ENCODE measurements at regions not wholly inside any gene's neighbourhood (a gene's known extent, or its start where the extent isn't known, plus 50 kb on each side); places are given as distances from the start of the nearest gene placed in this dataset.

DNA sequence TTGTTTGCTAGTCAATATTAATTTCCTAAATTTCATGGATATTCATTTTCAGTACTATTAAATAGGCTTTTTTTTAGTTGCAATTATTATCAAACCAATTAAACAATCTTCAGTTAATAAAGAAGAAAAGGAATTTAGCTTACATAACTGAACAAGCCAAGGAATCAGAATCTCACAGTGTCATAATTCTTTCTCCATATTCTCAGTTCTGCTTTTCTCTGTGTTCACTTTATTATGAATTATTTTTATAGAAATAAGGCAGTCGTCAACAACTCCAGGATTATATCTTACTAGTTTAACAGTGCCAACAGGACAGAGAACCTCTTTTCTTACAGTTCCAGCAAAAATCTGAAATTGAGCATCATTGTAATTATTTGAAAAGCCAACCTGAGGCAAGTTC, 221.7 kb downstream of the CGGBP1 start:
- no peaks in the 10 kb centered on the region for H3K9me3 ChIP-seq
- H3K36me3 ChIP-seq = no peaks in the 10 kb centered on the region
- peaks cover 0 to 10% of the 10 kb centered on the region in 2 experiments for H3K4me1 ChIP-seq (ENCODE audit: control insufficient read depth in 1 of 2, insufficient read depth in 1 of 2, low read depth in 1 of 2, low read length in 1 of 2)
- H3K27me3 ChIP-seq = no peaks in the 10 kb centered on the region
- H3K27ac ChIP-seq = no peak overlapping the region
- TF ChIP-seq, protein P1, sequence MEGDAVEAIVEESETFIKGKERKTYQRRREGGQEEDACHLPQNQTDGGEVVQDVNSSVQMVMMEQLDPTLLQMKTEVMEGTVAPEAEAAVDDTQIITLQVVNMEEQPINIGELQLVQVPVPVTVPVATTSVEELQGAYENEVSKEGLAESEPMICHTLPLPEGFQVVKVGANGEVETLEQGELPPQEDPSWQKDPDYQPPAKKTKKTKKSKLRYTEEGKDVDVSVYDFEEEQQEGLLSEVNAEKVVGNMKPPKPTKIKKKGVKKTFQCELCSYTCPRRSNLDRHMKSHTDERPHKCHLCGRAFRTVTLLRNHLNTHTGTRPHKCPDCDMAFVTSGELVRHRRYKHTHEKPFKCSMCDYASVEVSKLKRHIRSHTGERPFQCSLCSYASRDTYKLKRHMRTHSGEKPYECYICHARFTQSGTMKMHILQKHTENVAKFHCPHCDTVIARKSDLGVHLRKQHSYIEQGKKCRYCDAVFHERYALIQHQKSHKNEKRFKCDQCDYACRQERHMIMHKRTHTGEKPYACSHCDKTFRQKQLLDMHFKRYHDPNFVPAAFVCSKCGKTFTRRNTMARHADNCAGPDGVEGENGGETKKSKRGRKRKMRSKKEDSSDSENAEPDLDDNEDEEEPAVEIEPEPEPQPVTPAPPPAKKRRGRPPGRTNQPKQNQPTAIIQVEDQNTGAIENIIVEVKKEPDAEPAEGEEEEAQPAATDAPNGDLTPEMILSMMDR (IDR thresholded peaks at IDR 0.05) = no peak
- no peak overlapping the region for H3K4me3 ChIP-seq (ENCODE audit: low read depth in 1 of 2, low read length in 1 of 2)

DNA sequence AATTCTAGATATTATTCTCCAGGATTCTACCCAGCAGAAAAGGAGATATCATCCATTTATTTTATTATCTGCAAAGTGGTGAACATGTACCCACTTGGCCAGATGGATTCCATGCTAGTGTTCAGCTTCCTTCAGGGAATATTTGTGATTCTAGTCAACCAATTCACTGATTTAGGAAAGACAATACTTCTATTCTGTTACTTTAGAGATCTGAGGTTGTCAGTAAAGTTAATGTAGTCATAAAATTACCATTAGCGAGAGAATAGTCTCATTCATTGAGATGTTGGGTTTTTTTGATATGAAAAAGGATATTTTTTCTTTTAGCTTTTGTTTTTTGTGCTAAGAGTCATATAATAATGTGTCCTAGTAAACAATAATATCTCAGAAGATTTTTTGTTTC, 222.8 kb downstream of the CGGBP1 start:
- Histone ChIP-seq H3K27ac (no peak overlapping the region), H3K9me3 (no peaks in the 10 kb centered on the region), H3K36me3 (no peaks in the 10 kb centered on the region), H3K27me3 (no peaks in the 10 kb centered on the region), H3K4me1 (ENCODE audit: control insufficient read depth in 1 of 2, insufficient read depth in 1 of 2, low read depth in 1 of 2, low read length in 1 of 2) (peaks cover 0 to 10% of the 10 kb centered on the region in 2 experiments), H3K4me3 (ENCODE audit: low read depth in 1 of 2, low read length in 1 of 2) (no peak overlapping the region)
- TF ChIP-seq, protein P1 (IDR thresholded peaks at IDR 0.05) = no peak

DNA sequence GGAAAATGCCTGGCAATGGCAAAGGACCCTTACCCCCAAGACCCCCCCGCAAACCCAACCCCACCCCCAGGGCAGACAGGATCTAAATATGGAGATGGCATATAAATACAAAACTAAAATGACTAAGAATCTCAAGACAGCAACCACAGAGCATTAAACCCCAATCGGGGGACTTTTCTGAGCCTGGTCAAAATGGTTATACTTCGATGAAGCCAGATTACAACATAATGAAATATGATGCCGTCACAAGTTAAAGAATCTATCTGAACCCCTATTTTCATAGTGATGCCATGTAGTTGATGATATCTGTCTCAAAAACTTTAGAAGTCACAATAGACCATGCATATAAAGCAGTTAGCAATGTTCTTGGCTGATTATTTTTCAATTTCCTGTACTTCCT, 223.6 kb downstream of the CGGBP1 start:
- H3K9me3 ChIP-seq = no peaks in the 10 kb centered on the region
- no peaks in the 10 kb centered on the region for H3K36me3 ChIP-seq
- no peaks in the 10 kb centered on the region for H3K27me3 ChIP-seq
- H3K27ac ChIP-seq = no peak overlapping the region
- no peak overlapping the region for H3K4me3 ChIP-seq (ENCODE audit: low read depth in 1 of 2, low read length in 1 of 2)
- H3K4me1 ChIP-seq (ENCODE audit: control insufficient read depth in 1 of 2, insufficient read depth in 1 of 2, low read depth in 1 of 2, low read length in 1 of 2) = peaks cover 0 to 10% of the 10 kb centered on the region in 2 experiments
- TF ChIP-seq, protein P1 (IDR thresholded peaks at IDR 0.05) = no peak

DNA sequence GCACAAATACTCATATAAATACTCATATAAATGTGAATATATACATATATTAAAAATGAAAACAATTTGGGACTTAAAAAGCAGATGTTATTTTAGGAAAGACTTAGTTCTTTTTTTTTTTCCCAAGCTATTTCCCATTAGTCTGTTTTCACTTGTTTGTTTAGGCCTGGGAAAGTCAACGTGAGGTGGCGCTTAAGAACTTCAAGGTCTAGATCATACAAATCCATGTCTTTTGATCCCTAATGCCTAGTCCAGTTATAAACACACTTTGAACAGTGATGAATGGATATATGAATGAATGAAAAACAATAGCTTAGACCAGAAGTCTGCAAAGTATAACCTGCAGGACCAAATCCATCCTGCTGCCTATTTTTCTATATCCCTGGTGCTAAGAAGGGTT, 224.5 kb downstream of the CGGBP1 start:
- H3K4me1 ChIP-seq (ENCODE audit: control insufficient read depth in 1 of 2, insufficient read depth in 1 of 2, low read depth in 1 of 2, low read length in 1 of 2) = peaks cover 0 to 10% of the 10 kb centered on the region in 2 experiments
- H3K9me3 ChIP-seq = no peaks in the 10 kb centered on the region
- no peak overlapping the region for H3K4me3 ChIP-seq (ENCODE audit: low read depth in 1 of 2, low read length in 1 of 2)
- TF ChIP-seq, protein P1 (IDR thresholded peaks at IDR 0.05) = no peak
- no peak overlapping the region for H3K27ac ChIP-seq
- H3K36me3 ChIP-seq = no peaks in the 10 kb centered on the region
- no peaks in the 10 kb centered on the region for H3K27me3 ChIP-seq

DNA sequence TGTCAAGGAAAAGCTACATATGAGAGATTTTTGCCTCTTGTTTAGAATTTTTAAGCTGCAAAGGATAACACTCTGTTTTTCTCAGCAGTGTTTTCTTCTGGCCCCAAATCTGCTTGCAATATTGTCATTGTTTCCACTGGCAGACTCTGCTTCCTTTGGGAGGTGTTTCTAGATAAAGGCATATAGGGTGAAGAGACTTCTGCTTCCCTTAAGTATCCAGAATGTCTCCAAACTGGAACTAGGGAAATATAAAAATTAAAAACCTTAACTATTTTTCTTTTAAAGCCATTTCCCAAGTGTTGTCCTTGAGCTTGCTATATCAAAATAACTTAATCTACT, 225.8 kb downstream of the CGGBP1 start:
- H3K9me3 ChIP-seq = no peaks in the 10 kb centered on the region
- H3K4me1 ChIP-seq (ENCODE audit: control insufficient read depth in 1 of 2, insufficient read depth in 1 of 2, low read depth in 1 of 2, low read length in 1 of 2) = peaks cover 0 to 15% of the 10 kb centered on the region in 2 experiments
- H3K27ac ChIP-seq = no peak overlapping the region
- H3K36me3 ChIP-seq = no peaks in the 10 kb centered on the region
- H3K4me3 ChIP-seq (ENCODE audit: low read depth in 1 of 2, low read length in 1 of 2) = no peak overlapping the region
- no peaks in the 10 kb centered on the region for H3K27me3 ChIP-seq
- TF ChIP-seq, protein P1 (IDR thresholded peaks at IDR 0.05) = no peak

DNA sequence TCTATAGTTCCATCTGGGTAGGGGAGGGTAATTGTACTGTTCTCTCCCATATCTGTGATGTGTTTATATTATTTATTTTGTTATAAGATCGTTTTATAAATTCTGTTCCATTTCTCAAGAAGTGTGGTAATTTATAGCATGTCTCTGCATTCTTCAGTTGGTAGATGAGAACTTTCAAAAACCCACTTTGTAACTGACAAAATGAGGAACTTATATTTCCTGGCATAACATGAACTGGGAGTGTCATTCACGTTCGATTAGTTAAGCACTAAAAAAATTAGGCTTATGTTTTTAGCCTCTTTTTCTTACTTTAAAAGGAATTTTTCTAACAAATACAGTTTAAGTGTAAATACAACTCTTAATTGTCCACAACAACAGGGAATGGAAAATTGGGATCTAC, 230.8 kb downstream of the CGGBP1 start:
- peaks cover 0 to 9% of the 10 kb centered on the region in 2 experiments for H3K4me1 ChIP-seq (ENCODE audit: control insufficient read depth in 1 of 2, insufficient read depth in 1 of 2, low read depth in 1 of 2, low read length in 1 of 2)
- no peaks in the 10 kb centered on the region for H3K9me3 ChIP-seq
- no peaks in the 10 kb centered on the region for H3K27me3 ChIP-seq
- H3K4me3 ChIP-seq (ENCODE audit: low read depth in 1 of 2, low read length in 1 of 2) = no peak overlapping the region
- TF ChIP-seq, protein P1 (IDR thresholded peaks at IDR 0.05) = no peak
- no peaks in the 10 kb centered on the region for H3K36me3 ChIP-seq
- H3K27ac ChIP-seq = no peak overlapping the region
